ENCODE measurements at regions not wholly inside any gene's neighbourhood (a gene's known extent, or its start where the extent isn't known, plus 50 kb on each side); places are given as distances from the start of the nearest gene placed in this dataset.

DNA sequence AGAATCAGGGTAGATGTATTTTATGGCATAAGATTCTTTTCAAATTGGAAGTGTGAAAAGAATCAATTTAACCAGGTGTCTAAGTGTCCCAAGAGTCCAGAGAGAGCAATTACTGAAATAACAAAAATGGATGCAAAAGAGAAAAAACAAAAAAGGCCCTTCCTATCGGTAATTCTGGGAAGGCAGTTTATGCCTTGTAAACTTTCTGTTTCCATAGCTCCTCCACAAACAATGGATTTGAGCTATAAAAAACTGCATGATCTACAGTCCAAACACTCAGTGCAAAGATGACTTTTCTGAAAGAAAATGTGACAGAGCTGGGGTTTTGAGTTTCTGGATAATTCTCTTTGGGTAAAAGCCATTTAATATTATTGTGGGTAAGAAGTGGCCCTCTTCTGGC, 366.1 kb downstream of the EN1 start:
- no peak for DNase-seq (ENCODE audit: insufficient read length, low spot score)
- no peak for FAIRE-seq
- no peak for TF ChIP-seq POLR2A (IDR thresholded peaks at IDR 0.05; ENCODE audit: low read depth, low read length)

GRCh38 chr2:118479020-118479419, 368.4 kb downstream of the EN1 start:
- TF ChIP-seq POLR2A (IDR thresholded peaks at IDR 0.05; ENCODE audit: low read depth, low read length): no peak
- DNase-seq (ENCODE audit: insufficient read length, low spot score) (no peak), FAIRE-seq (no peak)

DNA sequence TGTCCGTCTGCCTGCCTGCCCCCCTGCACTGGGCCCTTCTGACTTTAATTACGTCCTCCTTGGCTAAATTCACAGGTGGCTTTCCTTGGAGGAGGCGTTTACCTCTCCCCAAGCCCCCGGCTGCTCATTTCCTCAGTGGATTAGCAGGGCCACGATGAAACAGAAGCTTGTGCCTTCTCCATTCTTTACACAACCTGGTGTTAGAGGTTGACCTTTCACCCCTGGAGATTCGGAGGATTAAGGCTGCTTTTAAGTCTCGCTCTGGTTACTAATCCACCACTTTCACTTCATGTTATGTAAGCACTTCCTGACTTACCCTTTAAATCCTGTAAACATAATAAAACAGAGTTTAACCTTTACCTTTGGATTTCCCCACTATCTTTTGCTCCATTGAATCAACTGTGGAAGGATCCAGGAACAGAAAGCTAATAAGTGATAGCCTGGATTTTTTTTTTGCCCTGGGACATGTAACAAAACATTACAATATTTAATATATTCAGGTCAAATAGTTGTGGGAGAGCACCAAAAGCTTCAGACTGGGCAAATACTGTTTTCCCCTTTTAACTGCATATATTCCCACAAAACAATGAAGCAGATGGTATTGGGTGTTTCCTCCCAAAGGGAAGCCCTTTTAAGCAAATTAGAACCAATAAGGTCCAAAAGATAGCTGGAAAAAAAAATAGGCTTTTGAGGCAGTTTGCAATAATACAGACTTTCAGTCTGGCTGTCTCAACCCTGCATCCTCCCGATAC, 370.2 kb downstream of the EN1 start:
- DNase-seq (ENCODE audit: insufficient read length, low spot score) (no peak), FAIRE-seq (no peak)
- TF ChIP-seq POLR2A (IDR thresholded peaks at IDR 0.05; ENCODE audit: low read depth, low read length): no peak

GRCh38 chr2:118475622-118476205, 371.7 kb downstream of the EN1 start:
- no peak for TF ChIP-seq POLR2A (IDR thresholded peaks at IDR 0.05; ENCODE audit: low read depth, low read length)
- FAIRE-seq (no peak), DNase-seq (ENCODE audit: insufficient read length, low spot score) (no peak)

DNA sequence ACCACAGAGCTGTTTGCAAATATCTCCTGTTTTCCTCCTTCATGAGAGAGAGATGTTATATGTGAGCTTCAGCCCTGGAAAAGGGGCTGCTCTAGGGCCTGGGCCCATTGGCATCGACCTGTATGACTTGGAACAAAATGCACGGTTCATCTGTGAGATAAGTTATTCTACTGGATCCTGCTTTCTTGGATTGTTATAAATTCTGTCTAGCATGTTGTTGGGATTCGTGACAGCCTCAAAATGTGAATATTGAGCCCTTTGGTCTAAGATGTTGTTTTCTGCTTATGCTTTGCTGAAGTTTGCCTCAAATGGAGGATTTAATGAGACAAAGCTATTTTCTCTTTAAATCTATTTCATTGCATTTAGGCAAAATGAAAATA, 372.9 kb downstream of the EN1 start:
- DNase-seq (ENCODE audit: insufficient read length, low spot score) (no peak), FAIRE-seq (no peak)
- TF ChIP-seq POLR2A (IDR thresholded peaks at IDR 0.05; ENCODE audit: low read depth, low read length): no peak

DNA sequence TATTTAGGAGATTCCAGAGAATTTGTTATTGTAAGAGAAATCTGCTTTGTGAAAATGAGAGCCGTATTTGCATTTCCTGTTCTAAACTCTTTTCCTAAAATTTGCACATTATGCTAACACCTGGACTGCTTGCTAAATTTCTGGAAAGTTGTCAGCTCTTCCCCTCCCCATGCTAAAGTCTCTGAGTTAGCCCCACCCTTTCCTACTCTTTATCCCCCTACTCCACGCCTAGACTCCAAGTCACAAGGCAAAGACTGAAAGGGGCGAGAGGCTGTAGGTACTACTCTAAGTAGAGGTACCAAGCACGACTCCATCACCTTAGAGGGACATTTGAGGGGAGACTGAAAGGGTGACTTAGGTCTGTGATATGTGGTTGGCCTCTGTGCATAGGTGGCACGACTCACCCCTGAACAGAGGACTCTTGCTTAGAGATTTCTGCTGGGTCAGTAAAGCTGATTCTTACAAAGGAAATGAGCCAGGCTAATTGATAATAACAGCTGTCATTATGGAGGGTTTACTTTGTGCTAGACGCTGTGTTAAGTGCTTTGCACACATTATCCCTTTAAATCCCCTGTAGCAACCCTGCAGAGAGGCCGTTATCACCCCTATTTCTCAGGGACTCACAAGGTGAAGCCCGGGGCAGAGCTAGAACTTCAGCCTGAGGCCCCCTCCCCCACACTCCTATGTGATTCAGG, 373.5 kb downstream of the EN1 start:
- FAIRE-seq (no peak), DNase-seq (ENCODE audit: insufficient read length, low spot score) (no peak)
- TF ChIP-seq POLR2A (IDR thresholded peaks at IDR 0.05; ENCODE audit: low read depth, low read length): no peak

GRCh38 chr2:118473241-118473640, 374.2 kb downstream of the EN1 start:
- TF ChIP-seq POLR2A (IDR thresholded peaks at IDR 0.05; ENCODE audit: low read depth, low read length): no peak
- DNase-seq (ENCODE audit: insufficient read length, low spot score) (no peak), FAIRE-seq (no peak)

DNA sequence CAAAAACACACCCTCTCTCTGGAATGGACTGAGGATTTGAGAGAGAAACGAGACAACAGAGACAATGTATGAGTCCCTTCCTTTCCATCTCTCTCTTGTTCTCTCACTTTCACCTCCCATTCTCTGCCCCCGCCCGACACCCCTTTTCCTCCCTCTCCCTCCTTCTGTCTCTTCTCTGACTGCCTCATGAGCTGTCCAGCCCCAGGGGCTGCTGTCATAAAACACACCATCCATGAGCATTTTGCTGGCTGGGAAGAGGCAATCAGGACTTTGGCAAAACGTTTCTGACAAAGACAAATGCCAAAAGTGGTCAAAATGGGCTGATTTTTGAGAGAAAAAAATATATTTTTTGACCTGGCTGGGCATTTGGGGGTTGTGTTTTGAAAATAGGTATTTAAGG, 377.2 kb downstream of the EN1 start:
- FAIRE-seq (no peak), DNase-seq (ENCODE audit: insufficient read length, low spot score) (no peak)
- TF ChIP-seq POLR2A (IDR thresholded peaks at IDR 0.05; ENCODE audit: low read depth, low read length): no peak

DNA sequence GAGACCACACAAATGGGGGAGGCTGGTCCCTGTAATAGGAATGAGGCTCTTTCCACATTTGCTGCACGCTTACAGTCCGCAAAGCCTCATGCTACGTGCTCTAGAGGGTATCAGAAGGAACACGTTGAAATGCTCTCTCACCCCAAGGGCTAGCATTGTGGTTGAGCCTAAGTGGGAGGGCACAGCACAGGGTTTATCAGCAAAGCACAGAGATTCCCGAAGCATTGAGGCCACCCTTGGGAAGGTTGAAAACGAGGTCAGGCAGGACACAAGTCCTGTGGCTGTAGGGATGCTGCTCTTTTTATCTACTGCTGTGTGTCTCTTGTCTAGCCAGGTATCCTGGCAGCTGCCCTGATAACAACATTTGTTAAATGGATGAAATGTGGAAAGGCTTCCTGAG, 378.3 kb downstream of the EN1 start:
- no peak for FAIRE-seq
- DNase-seq (ENCODE audit: insufficient read length, low spot score): no peak
- no peak for TF ChIP-seq POLR2A (IDR thresholded peaks at IDR 0.05; ENCODE audit: low read depth, low read length)

GRCh38 chr2:118464546-118465265, 376.4 kb downstream of the INSIG2 start:
- no peak for FAIRE-seq
- DNase-seq (ENCODE audit: insufficient read length, low spot score): no peak
- no peak for TF ChIP-seq POLR2A (IDR thresholded peaks at IDR 0.05; ENCODE audit: low read depth, low read length)

GRCh38 chr2:118464046-118464445, 375.8 kb downstream of the INSIG2 start:
- no peak for TF ChIP-seq POLR2A (IDR thresholded peaks at IDR 0.05; ENCODE audit: low read depth, low read length)
- DNase-seq (ENCODE audit: insufficient read length, low spot score) (no peak), FAIRE-seq (no peak)

DNA sequence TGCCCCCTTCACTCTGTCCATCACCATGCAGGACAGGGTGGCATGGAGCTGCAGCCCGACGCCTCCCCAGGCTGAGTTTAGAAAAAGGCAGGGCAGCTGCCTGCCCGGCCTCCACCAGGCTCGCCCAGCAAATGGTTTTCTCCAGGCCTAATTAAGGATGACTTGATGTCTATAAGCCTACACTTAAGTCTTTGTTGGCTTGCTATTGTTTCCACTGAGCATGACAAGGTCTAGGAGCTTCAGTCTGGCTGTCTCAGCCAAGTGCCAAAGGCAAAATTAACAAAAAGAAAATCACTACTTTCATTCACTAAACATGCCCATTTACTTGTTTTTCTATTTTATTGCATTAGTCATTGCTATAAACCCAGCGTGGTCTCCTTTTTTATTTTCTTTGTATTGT, 372.2 kb downstream of the INSIG2 start:
- no peak for FAIRE-seq
- no peak for TF ChIP-seq POLR2A (IDR thresholded peaks at IDR 0.05; ENCODE audit: low read depth, low read length)
- DNase-seq (ENCODE audit: insufficient read length, low spot score): no peak

GRCh38 chr2:118459426-118459825, 371.2 kb downstream of the INSIG2 start:
- DNase-seq (ENCODE audit: insufficient read length, low spot score): no peak
- no peak for FAIRE-seq
- TF ChIP-seq POLR2A (IDR thresholded peaks at IDR 0.05; ENCODE audit: low read depth, low read length): no peak

DNA sequence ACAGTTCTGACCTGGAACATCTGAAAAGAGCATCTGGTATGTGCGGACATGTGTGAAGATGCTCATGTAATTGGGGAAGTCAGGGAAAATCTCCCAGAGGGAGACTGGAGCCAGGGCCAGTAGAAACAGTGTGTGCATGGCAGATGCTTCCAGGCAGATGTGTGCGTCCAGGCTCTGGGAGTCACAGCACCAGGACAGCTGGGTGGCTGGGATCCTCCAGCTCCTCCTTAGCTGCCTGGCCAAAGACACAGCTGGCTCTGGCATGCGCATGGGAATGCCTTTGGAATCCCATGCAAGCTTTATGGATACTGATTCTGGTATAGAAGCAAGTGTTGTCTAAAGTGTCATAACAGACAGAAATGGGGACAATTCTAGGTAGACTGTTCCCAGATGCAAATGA, 369.7 kb downstream of the INSIG2 start:
- FAIRE-seq (no peak), DNase-seq (ENCODE audit: insufficient read length, low spot score) (no peak)
- TF ChIP-seq POLR2A (IDR thresholded peaks at IDR 0.05; ENCODE audit: low read depth, low read length): no peak

All from H54 (cell line).